Activated CD8-positive, alpha-beta memory T cell treated with anti-CD3 and anti-CD28 coated beads for 36 hours (primary cell): ENCODE measurements at regions not wholly inside any gene's neighbourhood (a gene's known extent, or its start where the extent isn't known, plus 50 kb on each side); places are given as distances from the start of the nearest gene placed in this dataset.
"Not testable (repeated sequence)": the region's sequence is repeated elsewhere in the genome, so short reads cannot be mapped to it uniquely, and the experiment has no call there.

ENCODE experiments used
- CTCF ChIA-PET: fragments of 350-600 bp; sonication (Branson Sonifier 250); formaldehyde crosslinking; loops from one replicate; lab custom pipeline; 2021; ENCODE audit warnings: antibody characterized with exemption; lab: Charles Lee
- POLR2A ChIA-PET: fragments of 350-600 bp; sonication (Branson Sonifier 250); formaldehyde crosslinking; loops from one replicate; lab custom pipeline; 2021; ENCODE audit warnings: antibody characterized with exemption; lab: Charles Lee

DNA sequence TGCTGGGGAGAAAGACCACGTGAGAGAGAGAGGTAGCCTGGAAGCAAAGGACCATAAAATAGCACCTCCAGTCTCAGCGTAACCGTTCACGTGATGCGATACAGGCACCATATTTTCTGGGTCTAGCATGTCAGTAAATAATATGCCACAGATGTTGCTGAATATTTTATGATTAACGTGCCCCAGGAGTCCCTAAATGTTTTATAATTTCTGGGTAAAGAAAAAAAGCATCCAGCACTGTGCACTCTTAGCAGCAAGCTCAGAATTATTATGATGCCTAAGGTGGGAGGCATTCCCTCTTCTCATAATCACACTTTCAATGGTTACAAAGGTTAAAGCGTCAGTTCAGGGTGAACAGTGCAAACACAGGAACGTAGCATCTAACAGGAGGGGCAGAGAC, 121.8 kb downstream of the CAVIN4 start:
- POLR2A ChIA-PET: no interaction called here

DNA sequence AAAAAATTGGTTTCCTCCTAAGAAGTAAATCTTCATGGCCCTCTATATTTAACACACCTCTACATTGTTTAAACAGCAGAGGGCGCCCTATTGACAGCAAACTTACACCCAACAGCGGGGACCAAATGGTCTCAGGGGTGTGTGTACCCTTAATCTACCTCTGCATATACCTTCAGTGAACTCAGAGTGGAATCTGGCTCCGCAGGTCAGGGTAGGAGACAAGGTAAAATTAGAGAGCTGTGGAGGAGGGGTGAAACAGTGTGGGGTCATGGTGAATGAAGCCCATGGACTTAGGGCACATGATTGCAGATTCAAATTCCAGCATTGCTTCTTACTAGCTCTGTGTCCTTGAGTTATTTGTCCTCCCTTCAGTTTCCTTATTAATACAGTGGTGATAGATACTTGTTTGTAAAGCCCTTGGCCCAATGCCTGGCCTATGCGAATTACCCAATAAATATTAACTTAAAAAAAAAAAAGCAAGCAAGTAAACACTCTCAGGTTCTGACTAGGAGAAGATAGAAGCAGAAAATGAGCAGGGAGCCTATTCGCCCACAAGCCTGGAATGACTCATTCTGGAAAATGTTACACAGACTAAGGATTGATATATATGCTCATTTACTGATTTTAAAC, 122.9 kb downstream of the CAVIN4 start:
- POLR2A ChIA-PET: no interaction called here

More for the DNA sequence above, 121.8 kb downstream of the CAVIN4 start:
- CTCF ChIA-PET: no interaction called here

DNA sequence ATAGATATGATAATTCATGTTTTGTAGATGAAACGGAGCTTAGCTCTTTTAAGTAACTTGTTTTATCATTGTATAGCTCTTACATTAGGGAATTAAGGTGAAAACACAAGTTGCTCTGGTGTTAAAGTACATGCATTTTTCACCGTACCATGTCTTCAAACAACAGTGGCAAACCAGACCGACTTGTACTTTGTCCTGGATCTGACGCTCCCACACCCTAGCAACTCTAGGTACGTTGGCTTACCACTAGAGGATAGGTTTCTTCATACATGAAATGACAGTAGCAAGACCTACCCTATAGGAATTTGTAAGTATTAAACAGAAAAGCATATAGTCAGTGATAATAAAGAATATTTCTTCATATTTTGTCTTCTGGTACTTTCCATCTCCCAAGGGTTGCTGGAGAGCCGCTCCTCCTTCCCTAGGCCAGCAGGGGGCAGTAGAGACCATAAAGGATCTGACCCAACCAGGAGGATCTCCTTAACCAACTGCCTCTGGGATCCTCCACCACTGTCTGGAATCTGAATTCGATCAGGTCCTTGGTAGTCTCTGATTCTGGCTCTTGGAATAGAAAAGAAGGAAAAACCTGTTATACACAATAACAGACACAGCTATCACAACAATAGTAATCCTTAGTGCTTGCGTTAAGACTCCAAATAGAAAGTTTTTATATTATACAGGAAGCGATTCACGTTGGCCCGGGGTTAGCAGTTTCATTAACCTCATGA, 136.7 kb downstream of the CAVIN4 start:
- CTCF ChIA-PET: no interaction called here
- POLR2A ChIA-PET: no interaction called here

More for the DNA sequence above, 122.9 kb downstream of the CAVIN4 start:
- CTCF ChIA-PET: no interaction called here

DNA sequence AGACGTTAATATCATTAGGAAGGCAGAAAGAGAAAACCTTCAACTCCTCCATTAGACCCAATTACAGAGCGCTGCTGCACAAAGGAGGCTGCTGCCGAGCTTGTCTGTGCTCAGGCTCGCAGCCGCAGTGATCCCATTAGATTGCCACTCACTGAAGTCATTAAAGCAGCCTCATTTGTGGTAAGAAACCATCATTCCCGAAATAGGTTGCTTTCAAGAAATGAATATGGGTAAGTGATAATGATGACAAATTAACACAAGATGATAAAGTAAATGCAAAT, 137.2 kb downstream of the CAVIN4 start:
- ChIA-PET CTCF (no interaction called here), POLR2A (no interaction called here)

DNA sequence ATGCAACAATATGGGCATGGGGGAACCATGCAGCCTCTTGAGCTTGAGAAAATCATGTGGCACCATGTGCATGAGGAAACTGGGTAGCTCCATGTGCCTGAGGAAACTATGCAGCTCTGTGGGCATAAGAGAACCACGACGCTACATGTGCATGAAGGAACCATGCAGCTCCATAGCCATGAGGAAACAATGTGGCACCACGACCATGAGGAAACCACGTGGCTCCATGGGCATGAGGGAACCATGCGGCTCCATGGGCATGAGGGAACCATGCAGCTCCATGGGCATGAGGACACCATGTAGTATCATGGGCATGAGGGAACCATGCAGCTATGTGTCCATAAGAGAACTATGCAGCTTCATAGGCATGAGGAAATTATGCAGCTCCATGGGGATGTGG, 140.8 kb downstream of the CAVIN4 start:
- POLR2A ChIA-PET: no interaction called here
- CTCF ChIA-PET: no interaction called here

DNA sequence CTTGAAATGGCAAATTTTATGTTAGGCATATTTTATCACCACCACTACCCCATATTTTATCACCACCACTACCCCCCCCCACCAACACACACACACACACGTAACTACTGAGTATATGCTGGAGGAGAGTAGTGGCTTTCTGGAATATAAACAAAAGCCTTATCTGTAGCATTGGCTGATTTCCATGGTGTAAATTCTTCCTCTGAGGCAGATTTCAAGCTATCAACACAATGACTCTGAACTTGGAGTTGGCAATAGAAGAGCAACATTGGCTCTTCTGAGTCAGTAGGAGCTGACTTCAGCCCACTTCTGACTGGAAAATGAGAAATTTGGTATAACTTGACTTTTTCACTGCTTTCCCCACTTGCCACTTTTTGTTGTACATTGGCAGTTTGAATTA, 143.0 kb downstream of the CAVIN4 start:
- ChIA-PET POLR2A (no interaction called here), CTCF (no interaction called here)

DNA sequence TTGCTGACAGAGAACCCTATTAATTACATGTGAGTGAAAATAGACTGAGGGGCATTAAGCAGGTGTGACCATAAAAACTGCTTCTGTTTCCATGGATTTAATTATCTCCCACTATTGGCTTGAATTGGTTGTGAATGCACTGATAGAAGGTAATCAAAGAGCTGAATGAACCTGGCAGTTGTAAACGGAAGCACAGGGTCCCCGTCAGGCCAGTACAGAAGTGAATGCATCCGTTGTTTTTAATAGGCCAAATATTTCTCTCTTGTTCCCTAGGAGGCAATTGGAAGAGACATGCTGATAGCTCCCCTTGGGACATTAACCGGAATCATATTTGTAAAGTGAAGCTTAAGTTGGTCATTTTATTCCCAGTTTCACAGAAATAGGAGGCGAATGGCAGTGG, 147.0 kb downstream of the CAVIN4 start:
- CTCF ChIA-PET: no interaction called here
- POLR2A ChIA-PET: no interaction called here

DNA sequence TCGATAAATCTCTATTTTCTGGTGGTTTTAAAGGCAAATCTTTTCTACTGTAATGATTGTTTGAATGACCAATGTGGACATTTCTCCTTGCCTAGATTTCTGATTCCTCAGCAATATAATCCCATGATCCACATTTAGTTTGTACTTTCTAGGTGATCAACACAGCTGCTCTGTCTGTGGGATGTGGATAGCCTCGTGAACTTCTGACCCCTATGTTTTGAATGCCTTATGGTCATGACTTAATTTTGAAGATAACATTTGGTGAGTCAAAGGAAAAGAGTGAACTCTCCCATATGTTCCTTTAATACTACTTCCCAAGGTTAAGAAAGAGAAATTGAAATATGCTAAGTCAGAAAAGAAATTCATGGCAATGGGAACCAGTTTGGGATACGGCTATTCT, 147.5 kb downstream of the CAVIN4 start:
- POLR2A ChIA-PET: no interaction called here
- CTCF ChIA-PET: no interaction called here

DNA sequence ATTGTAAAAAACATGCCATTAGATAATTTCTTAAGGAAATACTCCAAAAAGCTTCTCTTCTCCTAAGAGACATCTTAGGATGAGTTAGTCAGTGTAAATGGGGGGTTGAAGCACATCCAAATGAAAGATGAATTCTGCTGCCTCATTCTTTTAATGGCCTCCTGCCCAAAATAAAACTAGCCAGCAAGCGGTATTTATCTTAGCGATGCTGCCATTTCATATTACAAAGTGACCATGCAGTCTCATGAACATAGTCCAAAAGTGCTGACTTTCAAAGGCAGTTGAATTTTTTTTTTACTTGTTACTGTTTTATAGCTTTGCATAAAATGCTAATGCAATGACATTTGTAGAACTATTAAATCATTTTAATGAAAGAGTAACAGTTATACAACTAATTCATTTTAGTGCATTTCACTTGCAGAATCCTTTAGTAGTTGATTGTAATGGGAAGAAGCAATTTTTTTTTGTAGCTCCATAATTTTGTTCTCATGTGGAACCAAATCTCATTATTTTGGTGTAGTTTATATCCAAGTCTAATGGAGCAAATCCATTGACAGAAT, 151.5 kb downstream of the CAVIN4 start:
- ChIA-PET CTCF (interaction anchor here (1.6 kb wide), 1 partner anchor 438 kb away, joined by 3 read pairs; no protein-coding TSS in a partner anchor), POLR2A (no interaction called here)

DNA sequence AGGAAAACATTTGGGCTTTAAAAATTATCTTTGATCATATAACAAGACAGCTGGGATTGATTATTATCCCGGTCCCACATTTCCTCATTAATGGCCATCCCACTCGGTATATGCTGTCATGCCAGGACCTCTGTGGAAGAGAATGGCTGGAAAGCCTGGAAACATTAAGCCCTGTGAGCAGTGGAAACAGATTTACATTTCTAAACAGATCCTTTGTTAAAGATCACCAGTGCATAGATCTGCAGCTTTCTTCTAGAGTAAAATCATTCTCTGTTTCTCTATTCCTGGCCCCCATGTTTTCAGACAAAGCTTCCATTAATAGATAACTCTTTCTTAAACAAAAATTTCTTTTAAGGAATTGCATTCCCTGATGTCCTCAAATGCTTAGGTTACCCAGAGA, 152.2 kb downstream of the CAVIN4 start:
- CTCF ChIA-PET: no interaction called here

DNA sequence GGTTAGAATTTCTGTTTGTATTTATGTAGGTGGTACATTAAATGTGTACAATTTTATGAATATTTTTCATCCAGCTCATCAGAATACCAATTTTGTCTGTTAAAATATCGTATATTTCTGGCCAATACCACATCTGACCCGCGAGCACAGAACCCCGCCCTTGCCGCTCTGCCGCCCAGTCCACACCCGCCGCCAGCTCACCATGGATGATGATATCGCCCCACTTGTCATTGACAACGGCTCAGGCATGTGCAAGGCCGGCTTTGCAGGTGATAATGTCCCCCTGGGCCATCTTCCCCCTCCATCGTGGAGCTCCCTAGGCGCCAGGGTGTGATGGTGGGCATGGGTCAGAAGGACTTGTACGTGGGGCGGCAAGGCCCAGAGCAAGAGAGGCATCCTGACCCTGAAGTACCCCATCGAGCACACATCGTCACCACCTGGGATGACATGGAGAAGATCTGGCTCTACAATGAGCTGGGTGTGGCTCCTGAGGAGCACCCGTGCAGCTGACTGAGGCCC, 153.2 kb downstream of the CAVIN4 start:
- CTCF ChIA-PET: no interaction called here
- POLR2A ChIA-PET: no interaction called here

More for the DNA sequence above, 152.2 kb downstream of the CAVIN4 start:
- POLR2A ChIA-PET: no interaction called here

DNA sequence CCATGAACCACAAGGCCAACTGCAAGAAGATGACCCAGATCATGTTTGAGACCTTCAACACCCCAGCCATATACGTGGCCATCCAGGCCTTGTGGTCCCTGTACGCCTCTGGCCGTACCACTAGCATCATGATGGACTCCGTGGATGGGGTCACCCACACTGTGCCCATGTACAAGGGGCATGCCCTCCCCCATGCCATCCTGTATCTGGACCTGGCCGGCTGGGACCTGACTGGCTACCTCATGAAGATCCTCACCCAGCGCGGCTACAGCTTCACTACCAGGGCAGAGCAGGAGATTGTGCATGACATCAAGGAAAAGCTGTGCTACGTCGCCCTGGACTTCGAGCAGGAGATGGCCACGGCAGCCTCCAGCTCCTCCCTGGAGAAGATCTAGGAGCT, 153.7 kb downstream of the CAVIN4 start:
- CTCF ChIA-PET: no interaction called here
- POLR2A ChIA-PET: no interaction called here

DNA sequence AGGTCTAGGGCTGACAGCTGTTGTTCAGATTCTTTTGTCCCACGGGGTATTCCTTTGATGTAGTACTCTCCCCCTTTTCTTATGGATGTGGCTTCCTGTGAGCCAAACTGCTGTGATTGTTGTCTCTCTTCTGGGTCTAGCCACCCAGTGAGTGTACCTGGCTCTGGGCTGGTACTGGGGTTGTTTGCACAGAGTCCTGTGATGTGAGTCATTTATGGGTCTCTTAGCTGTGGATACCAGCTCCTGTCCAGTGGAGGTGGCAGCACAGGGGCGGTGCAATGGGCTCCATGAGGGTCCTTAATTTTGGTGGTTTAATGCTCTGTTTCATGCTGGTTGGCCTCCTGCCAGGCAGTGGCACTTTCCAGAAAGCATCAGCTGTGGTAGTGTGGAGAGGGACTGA, 161.3 kb downstream of the CAVIN4 start:
- ChIA-PET POLR2A (no interaction called here), CTCF (no interaction called here)

DNA sequence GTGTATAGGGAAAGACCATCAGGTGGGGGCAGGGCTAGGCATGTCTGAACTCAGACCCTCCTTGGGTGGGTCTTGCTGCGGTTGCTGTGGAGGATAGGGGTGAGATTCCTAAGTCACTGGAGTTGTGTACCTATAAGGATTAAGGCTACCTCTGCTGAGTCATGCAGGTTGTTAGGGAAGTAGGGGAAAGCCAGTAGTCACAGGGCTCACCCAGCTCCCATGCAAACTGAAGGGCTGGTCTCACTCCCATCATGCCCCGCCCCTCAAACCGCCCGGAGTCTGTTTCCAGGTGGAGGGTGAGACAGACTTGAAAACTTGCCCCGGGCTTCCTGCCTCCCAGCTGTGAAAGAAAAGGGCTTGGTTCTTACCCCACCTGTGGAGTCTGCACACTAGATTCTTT, 161.8 kb downstream of the CAVIN4 start:
- POLR2A ChIA-PET: no interaction called here
- CTCF ChIA-PET: no interaction called here

DNA sequence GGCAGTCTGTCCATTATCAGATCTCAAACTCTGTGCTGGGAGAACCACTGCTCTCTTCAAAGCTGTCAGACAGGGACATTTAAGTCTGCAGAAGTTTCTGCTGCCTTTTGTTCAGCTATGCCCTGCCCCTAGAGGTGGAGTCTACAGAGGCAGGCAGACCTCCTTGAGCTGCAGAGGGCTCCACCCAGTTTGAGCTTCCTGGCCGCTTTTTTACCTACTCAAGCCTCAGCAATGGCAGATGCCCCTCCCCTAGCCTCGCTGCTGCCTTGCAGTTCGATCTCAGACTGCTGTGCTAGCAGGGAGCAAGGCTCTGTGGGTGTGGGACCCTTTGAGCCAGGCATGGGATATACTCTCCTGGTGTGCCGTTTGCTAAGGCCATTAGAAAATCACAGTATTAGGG, 171.1 kb downstream of the CAVIN4 start:
- POLR2A ChIA-PET, CTCF ChIA-PET: not testable (repeated sequence)

DNA sequence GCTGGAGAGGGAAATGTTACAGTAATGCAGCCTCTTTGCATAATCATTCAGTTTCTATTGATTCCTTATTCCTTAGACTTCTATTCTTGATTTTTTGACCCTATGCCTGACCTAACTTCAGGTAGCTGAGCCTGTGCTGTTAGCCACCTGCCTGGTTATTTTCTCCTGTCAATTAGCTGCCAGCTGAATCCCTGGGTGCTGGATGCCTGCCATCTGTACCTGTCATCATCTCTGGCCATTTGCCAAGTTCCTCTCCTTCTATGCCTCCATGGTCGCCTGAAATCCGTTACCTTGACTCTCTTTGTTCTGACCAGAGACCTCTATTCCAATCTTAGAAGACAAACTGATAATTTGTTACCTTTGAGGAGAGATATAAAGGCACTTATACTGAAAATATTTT, 178.3 kb downstream of the CAVIN4 start:
- ChIA-PET CTCF (no interaction called here), POLR2A (no interaction called here)

DNA sequence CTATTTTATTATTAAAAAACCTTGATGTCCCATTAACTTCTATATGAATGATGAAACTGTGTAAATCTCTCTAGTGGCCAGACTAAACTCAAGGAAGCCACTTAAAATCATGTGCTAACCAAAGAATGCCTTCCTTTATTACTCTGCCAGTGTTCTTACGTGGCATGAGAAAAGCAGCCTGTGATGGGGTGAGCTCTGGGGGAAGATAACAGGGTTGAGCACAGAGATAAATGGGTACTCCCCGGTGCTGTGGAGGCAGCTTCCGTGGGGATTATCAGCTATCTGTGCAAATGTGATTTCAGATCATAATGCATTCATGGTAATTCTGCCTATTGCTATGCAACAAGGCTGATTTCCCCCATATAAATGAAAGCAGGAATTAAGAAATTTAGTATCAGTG, 181.3 kb downstream of the CAVIN4 start:
- CTCF ChIA-PET: no interaction called here
- POLR2A ChIA-PET: no interaction called here

DNA sequence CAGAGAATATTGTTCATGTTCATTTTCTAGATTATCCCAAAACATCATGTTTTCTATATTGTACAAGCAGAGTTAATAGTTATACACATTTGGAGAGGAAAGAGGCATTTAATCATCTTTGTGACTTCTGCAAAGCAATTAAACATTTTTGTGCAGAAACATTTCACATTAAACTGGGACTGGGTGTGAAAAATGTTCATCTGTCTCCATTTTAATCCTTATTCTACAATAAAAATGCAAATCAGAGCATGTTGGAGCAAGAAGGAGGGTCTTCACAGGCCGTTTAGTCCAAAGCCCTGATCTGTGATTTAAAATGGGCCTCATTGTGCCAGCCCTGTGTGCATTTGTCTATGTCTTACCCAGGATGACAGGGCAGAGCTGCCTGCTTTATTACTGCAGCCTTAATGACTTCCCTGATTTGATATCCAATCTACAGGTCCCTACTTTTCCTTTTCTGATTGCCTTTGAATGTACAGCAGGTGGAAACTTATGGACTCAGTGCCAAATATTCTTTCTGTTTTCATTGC, 183.5 kb downstream of the CAVIN4 start:
- ChIA-PET CTCF (no interaction called here), POLR2A (no interaction called here)

DNA sequence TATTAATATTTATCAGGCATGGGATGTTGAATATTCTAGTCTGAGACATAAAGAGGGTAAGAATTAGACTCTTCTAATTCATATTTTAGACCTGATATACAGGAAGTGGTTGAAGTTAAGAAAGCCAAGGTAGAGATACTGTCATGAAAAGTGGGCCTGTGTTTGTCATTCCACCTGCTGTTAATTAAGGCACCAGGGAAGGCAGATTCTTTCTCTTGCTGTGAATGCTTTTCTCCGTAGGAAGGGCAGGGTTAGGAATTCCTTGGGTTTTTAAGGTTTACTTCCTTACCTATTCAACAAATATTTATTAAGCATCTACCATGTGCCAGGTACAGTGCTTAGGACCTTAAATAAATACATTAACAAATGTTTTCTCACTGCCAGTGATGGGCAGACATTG, 196.4 kb downstream of the CAVIN4 start:
- CTCF ChIA-PET: no interaction called here
- POLR2A ChIA-PET: no interaction called here

DNA sequence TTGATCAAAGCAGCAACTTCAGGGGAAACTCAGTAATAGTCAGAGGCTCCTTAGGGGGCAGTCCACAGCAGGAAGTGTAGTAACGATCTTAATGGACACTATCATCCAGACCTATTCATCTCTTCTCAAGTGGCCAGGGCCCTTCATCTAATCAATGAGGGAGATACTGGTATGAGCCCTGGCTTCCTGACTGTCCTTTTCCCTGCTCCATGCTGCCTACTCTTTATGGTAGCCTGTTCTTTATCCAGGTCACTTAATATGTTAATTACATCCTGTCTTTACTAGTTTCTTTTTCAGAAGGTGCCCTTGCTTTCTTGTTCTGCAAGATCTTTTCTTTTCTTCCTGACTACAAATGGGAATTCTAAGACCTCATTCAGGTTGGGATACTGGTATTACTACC, 197.1 kb downstream of the CAVIN4 start:
- ChIA-PET CTCF (no interaction called here), POLR2A (no interaction called here)

DNA sequence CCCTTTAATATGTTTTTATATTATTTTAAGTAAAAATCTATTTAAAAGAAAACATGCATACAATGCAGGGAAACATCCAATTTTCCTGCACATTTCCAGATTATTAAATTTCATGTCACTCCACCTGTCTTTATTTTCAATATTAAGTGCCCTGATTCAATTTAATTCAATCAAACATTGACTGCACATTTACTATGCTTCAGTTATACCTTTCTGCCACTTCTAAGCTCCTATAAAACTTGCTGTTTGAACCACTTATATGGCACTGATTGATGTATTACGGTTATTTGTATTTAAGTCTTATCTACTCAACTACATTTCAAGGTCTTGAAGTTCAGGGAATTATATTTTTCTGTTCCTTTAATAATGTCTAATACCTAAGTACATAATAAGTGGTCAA, 198.0 kb downstream of the CAVIN4 start:
- CTCF ChIA-PET: no interaction called here
- POLR2A ChIA-PET: no interaction called here
